RWPE1 (cell line): ENCODE measurements at regions not wholly inside any gene's neighbourhood (a gene's known extent, or its start where the extent isn't known, plus 50 kb on each side); places are given as distances from the start of the nearest gene placed in this dataset.

ENCODE experiments used
- CTCF ChIA-PET: fragments of 350-600 bp; sonication (Branson Sonifier 250); formaldehyde crosslinking; extraction: SDS; loops from one replicate; lab custom pipeline; 2021; lab: Yijun Ruan, JAX
- POLR2A ChIA-PET: fragments of 400-600 bp; formaldehyde crosslinking; extraction: SDS; loops from one replicate; lab custom pipeline; 2020; ENCODE audit warnings: antibody characterized with exemption; ENCODE audit not compliant: low non-redundant PET; lab: Yijun Ruan, JAX
- DNase-seq: peaks from one replicate; pipeline ENCODE4 v3.0.0; 2012; ENCODE audit warnings: low spot score
- H3K27ac ChIP-seq: fragments of 450-650 bp; 2 replicates; pipeline ENCODE4 v1.5.1; 2017
- TF ChIP-seq, protein P1 (sequence below): fragments of 450-650 bp; conservative IDR thresholded peaks from 2 replicates; pipeline ENCODE4 v1.5.1; 2017; ENCODE audit warnings: low read depth, mild to moderate bottlenecking

DNA sequence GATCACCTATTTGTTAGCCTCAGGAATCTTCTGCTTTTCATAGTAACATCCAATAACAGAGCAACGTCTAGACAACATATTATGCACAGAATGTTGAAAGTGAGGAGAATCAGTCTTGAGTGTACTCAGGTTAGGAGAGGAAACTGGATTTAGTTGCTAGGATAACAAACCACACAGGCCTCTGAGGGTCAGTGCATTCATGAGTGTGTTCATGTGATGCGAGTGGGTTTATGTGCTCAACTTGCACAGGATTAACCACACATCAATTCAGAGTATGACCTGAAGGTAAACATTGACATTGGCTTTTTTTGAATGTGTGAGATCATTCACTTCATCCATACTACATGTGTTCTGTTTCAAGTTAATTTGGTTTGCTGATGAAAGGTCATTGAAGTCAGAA lies 287.6 kb downstream of the DIPK2A start:
- H3K27ac ChIP-seq, result no peak overlapping the region
- TF ChIP-seq, protein P1, sequence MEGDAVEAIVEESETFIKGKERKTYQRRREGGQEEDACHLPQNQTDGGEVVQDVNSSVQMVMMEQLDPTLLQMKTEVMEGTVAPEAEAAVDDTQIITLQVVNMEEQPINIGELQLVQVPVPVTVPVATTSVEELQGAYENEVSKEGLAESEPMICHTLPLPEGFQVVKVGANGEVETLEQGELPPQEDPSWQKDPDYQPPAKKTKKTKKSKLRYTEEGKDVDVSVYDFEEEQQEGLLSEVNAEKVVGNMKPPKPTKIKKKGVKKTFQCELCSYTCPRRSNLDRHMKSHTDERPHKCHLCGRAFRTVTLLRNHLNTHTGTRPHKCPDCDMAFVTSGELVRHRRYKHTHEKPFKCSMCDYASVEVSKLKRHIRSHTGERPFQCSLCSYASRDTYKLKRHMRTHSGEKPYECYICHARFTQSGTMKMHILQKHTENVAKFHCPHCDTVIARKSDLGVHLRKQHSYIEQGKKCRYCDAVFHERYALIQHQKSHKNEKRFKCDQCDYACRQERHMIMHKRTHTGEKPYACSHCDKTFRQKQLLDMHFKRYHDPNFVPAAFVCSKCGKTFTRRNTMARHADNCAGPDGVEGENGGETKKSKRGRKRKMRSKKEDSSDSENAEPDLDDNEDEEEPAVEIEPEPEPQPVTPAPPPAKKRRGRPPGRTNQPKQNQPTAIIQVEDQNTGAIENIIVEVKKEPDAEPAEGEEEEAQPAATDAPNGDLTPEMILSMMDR, result no peak
- CTCF ChIA-PET, result interaction anchor here (0.7 kb wide), 1 partner anchor 87 kb away, joined by 8 read pairs; no protein-coding TSS in a partner anchor
- POLR2A ChIA-PET, result no interaction called here
- no peak for DNase-seq

DNA sequence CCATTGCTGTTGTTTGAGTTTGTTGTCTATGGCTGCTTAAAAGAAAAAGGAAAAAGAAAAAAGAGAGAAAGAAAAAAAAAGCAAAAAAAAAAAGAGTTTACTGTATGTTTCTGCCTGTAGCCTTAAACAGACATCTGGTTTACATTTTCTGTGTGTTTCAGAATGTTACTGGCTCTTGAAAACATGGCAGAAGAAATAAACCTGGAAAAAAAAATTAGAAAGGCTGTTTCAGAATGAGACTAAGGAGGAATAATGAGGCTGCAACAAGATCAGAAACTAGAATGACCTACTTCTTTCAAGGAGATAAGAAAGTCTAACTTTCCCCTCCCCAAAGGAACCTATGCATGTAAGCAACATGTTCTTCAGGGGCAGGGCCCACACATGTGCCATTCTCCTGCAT lies 292.1 kb downstream of the DIPK2A start:
- ChIA-PET CTCF (interaction anchor here (0.7 kb wide), 1 partner anchor 865 kb away, joined by 7 read pairs; no protein-coding TSS in a partner anchor), POLR2A (no interaction called here)
- DNase-seq, result no peak
- no peak overlapping the region for H3K27ac ChIP-seq
- TF ChIP-seq, protein P1, result no peak

DNA sequence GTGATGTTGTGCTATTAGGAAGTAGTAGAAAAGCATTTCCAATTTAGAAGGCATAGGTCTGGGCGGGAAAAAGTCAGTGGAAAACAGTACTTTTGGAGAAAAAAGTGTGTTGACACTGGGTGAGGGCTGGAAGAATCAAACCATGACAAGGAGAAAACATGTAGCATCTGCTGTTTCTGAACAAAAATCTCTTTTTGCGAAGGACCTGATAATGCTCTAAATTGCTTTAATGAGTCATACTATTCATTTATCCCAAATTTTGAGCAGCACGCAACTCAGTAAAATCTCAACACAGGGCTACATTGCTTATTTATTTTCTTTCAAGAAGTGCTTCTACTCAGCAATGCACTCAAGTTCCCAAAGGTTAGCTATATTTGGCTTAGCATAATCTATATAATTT lies 292.7 kb downstream of the DIPK2A start:
- ChIA-PET POLR2A (no interaction called here), CTCF (no interaction called here)
- no peak for DNase-seq
- no peak overlapping the region for H3K27ac ChIP-seq
- TF ChIP-seq, protein P1, result no peak

DNA sequence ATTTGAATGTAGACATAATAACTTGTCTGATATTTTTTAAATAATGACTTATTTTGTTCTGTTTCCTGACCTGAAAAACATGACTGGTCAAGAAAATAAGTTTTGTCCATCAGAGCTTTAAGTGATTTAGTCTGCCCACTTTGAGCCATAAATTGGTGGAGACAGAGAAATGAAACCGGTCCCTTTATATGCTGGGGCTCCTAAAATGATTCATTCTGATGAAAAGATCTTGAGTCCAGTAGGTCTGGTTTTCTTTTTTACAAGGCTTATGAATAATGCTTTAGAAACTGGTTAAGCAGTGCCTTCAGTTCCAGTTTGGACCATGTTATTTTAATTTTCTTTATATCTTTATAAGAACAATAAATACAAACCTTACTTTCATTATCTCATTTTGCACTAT lies 293.2 kb downstream of the DIPK2A start:
- TF ChIP-seq, protein P1, result no peak
- CTCF ChIA-PET, result no interaction called here
- DNase-seq, result no peak
- POLR2A ChIA-PET, result no interaction called here
- no peak overlapping the region for H3K27ac ChIP-seq

DNA sequence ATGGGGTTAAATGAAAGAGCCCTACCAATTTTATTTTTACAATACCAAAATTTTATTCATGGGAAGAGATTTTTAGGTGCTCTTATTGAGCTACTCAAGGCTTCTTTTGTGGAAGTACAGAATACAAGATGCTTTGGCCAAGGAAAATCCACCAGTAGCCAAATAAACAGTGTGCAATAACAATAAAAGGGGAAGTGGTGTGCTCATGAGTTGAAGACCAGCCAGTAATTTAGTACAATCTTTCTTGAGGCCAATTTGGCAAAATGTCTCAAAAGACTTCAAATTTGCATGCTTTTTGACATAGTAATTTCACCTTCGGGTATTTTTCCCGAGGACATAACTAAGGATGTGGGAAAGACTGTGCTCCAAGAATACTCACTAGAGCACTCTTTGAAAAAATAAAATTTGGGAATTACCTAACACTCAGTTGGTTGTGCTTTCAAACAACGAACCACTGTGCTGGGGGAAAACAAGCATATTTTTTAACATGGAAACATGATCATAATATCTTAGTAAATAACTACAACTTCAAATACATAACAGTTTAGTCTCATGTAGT lies 294.0 kb downstream of the DIPK2A start:
- no peak for DNase-seq
- CTCF ChIA-PET, result no interaction called here
- H3K27ac ChIP-seq, result no peak overlapping the region
- POLR2A ChIA-PET, result no interaction called here
- TF ChIP-seq, protein P1, result no peak

DNA sequence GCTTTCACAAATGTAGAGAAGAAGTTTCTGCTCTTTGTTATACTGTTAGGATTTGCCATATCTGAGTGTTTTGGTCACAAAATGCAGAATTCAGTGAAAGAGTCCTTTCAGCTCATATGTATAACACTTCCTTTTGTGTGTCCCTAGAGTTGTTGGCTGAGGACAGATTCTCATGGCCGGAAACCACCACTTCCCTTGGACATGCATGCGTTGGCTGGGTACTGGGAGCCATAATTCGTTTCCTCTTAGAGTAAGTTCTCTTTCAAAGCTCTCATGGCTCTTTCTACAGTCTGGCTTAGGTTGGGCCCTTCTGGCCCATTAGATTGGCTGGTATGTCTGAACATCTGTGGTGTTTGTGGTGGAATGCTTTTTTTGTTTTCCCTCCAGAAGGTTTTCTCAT lies 298.5 kb downstream of the DIPK2A start:
- TF ChIP-seq, protein P1, result no peak
- ChIA-PET POLR2A (no interaction called here), CTCF (no interaction called here)
- DNase-seq, result no peak
- no peak overlapping the region for H3K27ac ChIP-seq

DNA sequence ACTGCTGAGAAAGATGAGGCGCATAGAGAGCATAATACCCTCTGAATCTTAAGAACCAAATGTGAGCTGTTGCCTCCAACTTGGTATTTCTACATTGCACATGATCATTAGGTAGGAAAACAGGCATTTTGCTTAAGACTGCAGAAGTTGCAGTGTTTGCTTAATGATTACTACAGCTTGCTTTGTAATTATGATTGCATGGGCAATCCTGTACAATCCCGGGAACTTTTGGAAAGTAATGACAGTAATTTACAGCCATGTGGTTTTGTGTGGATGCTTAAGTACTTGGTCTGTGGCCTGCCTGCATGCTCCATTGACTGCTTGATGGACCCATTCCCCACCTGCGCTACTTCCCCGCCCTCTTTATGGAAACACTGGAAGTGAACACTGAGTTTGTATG lies 301.1 kb downstream of the DIPK2A start:
- no peak for DNase-seq
- H3K27ac ChIP-seq, result no peak overlapping the region
- TF ChIP-seq, protein P1, result no peak
- ChIA-PET POLR2A (no interaction called here), CTCF (no interaction called here)
